HG03571 (cell line): ENCODE measurements at regions not wholly inside any gene's neighbourhood (a gene's known extent, or its start where the extent isn't known, plus 50 kb on each side); places are given as distances from the start of the nearest gene placed in this dataset.
"Not testable (repeated sequence)": the region's sequence is repeated elsewhere in the genome, so short reads cannot be mapped to it uniquely, and the experiment has no call there.

ENCODE experiments used
- ATAC-seq: cut with Tn5 transposase; IDR thresholded peaks from one replicate; pipeline ENCODE4 v1.9.1; 2021; ENCODE audit not compliant: unreplicated experiment

DNA sequence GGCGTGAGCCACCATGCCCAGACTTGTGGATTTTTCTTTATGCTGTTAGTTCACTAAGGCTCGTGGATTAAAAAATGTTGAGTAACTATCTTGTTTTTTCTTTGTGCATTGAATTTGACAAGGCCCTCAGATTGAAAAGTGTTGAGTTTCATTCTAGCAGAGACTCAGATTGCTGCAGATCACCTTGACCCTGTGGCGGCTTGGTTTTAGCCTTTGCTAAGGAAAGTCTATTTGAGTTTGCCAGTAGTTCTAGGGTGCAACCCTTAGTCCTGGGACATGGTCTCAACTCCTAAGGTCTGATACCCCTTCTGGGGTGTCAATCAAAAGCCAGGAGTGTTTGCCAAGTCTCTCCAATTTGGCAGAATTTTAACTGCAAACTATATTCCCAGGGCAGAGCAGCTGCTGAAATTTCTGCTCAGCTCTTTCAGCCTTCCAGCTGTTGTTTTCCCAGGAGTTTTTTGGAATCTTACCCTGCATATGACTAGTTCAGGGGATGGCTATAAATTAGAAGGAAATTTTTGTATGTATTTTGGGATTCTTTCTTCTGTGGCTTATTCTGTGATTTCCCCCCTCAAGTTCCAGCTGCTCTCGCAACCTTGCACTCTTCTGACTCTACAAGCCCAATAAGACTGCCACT, 84.3 kb upstream of the HAND1 start:
- ATAC-seq = no peak

DNA sequence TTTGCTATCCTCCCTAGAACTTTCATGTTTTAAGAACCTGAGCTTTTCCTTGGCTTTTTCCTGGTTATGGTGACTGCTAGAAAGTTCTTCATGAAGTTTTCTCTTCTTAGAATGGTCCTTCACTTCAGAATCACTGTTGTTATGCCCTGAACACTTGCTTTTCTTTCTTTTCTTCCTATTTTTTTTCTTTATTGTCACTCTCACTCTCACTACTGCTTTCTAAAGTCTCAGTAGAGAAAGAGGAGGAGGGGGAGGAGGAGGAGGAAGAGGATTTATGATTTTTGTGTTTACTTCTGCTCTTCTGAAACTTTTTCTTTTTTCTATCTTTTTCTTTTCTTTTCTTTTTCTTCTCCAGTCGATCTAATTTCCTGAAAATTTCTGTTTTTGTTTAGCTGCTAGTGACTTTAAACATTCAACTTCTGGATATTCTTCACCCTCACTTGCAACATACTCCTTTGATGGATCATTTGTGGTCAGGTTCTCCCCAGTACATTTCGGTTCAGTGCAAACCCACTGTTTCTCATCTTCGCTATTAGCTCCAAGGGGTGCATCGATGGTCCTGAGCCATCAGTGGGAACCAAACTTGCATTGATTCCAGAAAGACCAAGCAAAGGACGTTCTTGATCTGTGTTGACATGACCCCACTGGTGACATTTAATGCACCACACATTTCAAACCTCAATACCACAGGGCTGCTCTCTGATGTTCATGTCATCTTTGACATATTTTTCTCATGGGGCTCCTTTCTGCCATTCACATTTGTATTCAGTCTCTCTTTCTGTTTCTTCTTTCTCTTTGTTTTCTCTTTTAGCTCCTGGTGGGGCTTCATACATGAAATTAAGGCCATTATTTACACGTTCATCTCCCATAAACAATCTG, 81.6 kb upstream of the HAND1 start:
- ATAC-seq = no peak

DNA sequence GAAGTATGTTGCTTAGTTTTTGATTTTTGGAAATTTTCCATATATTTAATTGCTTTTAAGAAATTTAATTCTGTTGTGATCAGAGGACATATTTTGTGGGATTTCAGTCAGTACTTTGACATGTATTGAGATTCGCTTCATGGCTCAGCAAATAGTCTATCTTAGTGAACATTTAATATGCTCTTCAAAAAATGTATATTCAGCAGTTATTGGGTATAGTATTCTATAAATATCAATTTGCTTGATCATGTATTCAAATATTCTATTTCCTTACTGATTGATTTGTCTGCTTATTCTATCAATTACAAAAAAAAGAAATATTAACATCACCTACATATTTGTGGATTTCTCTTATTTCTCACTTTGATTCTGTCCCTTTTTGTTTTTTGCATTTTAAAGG, 79.5 kb upstream of the HAND1 start:
- no peak for ATAC-seq

DNA sequence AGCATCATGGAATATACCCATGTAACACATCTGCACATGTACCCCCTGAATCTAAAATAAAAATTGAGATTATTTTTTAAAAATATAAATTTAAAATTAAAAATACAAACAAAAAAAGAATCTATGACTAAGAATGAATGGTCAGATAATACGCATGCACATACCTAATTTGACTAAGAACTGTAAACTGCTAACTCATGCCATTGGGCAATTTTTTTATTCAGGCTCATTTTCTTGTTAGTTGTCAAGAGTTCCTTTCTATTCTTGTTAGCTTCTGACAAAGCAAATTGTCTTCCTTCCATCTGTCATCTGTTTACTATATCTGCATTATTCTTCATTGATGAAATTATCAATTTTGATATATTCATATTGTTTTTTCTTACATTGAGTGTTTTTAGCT, 69.5 kb upstream of the HAND1 start:
- ATAC-seq = no peak

DNA sequence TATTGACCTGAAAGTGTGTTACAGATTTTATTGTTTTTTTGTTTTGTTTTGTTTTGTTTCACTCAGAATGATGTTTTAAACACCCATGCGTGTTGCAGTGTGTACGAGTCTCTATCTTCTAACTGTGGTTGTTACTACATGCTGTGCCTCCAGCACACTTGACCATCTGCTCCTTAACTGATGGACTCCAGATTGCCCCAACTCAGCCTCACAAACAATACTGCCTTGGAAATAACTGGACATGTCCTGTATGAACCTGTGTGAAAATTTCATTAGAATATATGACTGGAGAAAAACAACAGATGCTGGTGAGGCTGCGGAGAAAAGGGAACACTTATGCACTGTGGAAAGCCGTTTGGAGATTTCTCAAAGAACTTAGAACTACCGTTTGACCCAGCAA, 68.7 kb upstream of the HAND1 start:
- no peak for ATAC-seq

DNA sequence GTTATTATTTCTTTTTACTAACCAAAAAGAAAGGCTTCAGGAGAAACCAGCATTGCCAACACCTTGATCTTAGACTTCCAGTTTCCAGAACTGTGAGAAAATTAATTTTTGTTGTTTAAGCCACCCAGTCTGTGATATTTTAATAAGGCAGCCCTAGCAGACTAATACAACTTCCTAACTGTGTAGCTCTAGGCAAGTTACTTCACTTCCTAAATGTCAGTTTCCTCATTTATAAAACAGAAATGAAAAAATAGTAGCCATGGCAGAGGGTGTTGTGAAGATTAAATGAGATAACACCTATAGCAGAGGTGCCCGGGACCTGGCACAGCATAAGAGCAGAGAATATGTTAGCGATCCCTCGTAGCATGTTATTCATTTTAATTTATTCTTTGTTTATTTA, 66.6 kb upstream of the HAND1 start:
- no peak for ATAC-seq

DNA sequence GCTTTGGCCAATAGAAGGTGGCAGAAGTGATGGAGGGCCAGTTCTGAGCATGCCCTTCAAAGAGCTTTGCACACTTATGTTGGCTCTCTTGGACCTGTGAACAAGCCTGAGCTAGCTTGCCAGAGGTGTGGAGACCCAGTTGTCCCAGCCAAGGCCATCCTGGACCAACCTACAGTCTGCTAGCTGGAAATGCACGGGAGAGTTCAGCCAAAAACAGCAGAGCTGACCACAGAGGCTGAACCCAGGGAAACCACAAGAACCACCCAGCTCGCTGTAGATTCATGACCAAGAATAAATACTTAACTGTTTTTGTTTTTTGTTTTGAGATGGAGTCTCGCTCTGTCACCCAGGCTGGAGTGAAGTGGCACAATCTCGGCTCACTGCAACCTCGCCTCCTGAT, 65.4 kb upstream of the HAND1 start:
- ATAC-seq = no peak

DNA sequence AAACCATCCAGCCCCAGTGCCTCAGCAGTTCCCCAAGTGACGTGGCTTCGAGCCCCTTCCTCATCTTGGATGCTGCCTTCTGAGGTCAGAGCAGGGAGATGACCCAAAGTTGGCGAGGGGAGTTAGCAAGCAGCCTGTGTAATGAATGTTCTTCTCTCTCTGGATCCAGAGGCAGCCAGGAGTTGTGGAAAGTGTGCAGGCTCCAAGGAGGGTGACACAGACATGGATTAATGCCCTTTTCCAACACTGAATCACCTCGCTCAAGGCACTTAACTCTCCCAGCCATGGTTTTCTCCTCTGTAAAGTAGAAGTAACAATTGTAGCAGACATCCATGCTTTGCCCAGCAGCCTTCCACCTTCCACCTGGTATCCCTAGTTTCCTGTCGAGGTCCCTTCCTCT, 64.6 kb upstream of the HAND1 start:
- ATAC-seq = no peak

DNA sequence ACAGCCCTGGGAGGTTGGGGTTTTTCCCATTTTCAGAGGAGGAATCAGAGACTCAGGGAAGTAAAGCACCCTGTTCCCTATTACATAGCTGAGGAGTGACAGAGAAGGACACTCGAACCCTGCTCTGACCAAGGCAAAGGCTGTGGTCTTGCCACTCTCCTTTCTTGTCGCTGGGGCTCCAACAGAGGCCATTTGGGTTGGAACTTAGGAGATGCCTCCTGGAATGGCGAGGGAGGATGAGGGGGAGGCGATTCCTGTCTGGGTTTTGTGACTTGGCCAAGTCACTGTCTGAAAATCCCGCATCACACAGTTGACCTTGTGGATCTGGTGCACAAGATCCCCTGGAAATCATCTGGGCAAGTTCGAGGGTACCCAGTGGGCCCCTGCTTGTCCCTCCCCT, 64.0 kb upstream of the HAND1 start:
- ATAC-seq = no peak

DNA sequence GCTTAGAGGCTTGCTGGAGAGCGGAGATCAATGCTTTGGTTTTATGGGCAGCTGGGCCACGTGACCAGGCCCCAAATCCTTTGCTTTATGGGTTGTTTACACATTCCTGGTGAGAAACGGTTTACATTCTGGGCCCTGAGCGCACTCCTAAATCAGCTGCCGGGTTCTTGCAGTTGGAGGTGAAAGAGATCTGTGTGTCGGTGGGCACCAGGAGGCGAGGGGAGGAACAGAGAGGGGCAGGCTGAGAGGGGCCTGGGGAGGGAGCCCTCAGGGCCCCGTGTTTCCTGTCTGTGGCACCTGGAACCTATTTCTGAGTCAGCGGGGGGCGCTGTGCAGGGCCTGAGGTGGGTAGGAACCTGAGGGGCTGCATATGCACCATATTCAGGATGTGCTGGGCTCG, 63.5 kb upstream of the HAND1 start:
- no peak for ATAC-seq

DNA sequence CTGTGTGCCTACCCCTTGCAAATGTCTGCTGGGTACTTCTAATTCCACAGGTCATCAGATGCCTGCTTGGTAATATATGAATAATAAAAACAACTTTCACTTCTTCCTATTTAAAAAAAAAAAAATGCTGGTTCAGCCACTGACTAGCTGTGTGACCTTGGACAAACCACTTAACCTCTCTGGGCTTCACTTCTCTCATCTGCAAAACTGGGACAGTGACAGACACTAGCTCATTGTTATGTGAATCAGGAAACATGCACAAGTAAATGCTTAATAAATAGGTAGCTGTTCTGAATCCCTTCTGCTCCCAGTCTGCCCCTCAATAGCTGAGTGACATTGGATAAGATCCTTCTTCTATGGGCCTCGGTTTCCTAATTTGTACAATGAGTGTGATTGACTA, 62.6 kb upstream of the HAND1 start:
- no peak for ATAC-seq

DNA sequence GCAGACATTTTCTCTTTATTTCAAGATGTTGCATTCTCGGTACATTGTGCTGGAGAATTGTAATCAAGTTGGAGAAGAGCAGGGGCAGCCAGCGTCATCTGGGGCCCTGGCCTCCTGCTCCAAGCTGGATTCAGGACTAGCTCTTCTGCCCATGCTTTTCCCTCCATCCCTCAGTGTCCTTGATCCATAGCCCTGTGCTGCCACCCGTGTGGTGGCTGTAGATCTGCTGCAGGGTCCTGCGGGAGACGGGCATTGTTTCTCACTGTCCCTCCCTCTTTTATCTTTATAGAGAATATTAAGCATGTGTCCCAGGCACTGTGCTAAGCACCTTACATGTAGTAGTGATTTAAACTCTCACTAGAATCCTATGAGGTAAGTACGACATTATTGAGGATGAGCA, 60.5 kb upstream of the HAND1 start:
- ATAC-seq = no peak

DNA sequence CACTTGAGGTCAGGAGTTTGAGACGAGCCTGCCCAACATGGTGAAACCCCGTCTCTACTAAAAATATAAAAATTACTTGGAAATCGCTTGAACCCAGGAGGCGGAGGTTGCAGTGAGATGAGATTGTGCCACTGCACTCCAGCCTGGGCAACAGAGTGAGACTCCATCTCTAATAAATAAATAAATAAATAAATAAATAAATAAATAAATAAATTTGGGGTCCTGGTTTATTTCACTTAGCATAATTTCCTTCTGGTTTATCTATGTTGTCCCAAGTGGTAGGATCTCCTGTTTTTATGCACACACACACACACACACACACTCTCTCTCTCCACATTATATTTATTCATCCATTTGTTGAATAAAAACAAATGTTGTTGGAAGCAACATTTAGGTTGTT, 58.4 kb upstream of the HAND1 start:
- not testable (repeated sequence) for ATAC-seq

DNA sequence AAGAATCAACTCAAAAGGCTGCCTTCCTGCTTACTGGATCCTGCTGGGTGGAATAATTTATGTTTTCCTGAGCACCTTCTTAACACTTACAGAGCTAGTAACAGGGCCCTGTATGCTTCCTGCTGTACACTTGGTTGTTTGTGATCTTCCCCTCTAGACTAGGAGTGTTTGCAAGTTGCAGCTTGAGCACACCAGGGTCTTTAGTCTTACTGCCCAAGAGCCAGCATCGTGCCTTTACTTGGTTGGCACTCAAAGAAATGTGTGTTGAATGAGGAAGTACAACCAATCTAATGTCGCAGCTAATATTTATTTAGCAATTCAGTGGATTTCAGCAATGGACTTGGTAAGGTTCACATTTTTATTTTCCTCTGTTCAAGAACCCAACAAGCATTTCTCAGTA, 57.5 kb upstream of the HAND1 start:
- ATAC-seq = no peak

DNA sequence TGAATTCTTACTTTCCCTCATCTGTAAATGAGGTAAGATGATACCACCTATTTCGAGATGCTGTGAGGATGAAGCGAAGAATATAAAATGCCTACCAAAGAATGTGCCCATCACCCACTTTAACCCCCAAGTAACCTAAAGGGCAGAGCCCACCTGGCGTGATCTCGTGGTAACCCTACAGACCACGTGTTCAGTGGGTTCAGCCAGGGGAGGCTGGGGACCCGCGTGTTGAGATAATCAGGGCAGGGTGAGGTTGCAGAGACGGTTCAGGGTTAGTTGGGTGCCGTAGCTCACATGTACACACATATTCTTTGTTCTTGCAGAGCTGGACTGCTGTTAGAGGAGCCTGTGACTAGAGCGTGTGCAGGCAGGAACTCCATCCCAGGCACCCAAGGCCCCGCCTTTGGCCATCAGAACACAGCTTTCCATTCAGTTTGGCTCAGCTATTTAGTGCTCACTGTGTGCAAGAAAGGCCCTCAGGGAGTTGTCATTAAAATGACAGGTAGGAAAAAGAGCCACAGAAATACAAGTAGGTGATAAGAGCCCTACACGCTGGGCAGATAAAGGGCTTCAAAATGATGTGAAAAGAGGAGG, 56.5 kb upstream of the HAND1 start:
- no peak for ATAC-seq

DNA sequence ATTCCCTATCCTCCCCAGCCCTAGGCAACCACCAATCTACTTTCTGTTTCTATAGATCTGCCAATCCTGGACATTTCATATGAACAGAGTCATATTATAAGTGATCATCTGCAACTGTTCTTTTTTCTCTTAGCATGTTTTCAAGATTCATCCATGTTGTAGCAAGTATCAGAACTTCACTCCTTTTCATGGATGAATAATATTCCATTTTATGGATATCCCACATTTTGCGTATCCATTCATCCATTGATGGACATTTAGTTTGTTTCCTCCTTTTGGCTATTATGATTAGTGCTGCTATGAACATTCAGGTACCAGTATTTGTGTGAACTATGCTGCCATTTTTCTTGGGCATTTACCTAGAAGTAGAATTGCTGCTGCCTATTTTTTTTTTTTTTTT, 51.3 kb upstream of the HAND1 start:
- no peak for ATAC-seq

DNA sequence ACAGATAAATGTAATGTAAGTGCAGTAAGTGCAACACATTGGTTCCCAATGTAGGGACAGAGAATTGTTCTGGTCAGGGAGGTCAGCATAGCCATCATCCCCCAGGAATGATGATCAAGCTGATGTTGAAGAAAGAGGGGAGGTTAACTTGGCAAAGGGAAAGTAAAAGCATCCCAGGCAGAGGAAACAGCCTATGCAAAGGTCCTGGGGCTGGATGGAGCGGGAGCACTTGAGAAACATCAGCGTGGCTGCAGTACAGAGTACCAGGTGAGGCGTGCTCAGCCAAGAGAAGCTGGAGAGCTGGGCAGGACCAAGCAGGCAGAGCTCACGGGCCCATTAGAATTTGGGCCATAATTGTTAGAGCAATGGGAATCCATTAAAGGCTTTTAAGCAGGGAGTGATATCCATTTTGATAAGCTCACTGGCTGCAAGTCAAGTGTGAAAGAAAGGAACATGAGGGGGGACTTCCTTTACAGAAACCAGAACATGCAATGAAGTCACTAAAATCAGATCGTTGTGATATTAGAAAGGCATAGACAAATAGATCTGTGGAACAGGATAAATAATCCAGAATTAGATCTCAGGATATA, 50.1 kb upstream of the HAND1 start:
- ATAC-seq = no peak
